Fibroblast of lung (primary cell): ENCODE measurements at regions not wholly inside any gene's neighbourhood (a gene's known extent, or its start where the extent isn't known, plus 50 kb on each side); places are given as distances from the start of the nearest gene placed in this dataset.
A peak's percentile ranks its signal among the peaks of the same experiment; 100 is the strongest.

ENCODE experiments used
- DNase-seq, 2 donors: peaks; one replicate each; pipeline versions ENCODE4 v3.0.0 to v3.0.0-alpha.2; 2010; ENCODE audit warnings: low read depth in 2 of 2
- H2AFZ ChIP-seq: 2 replicates; pipeline ENCODE4 v1.5.1; 2012; ENCODE audit warnings: low read length, control low read depth, inconsistent platforms
- H3K27ac ChIP-seq: 2 replicates; pipeline ENCODE4 v1.5.1; 2011; ENCODE audit warnings: low read length, control low read depth; ENCODE audit not compliant: insufficient read depth
- H3K27me3 ChIP-seq: 2 replicates; pipeline ENCODE4 v1.5.1; 2011; ENCODE audit warnings: mild to moderate bottlenecking, low read length; ENCODE audit not compliant: control insufficient read depth, insufficient read depth
- H3K36me3 ChIP-seq: 2 replicates; pipeline ENCODE4 v1.5.1; 2011; ENCODE audit warnings: low read length; ENCODE audit not compliant: control insufficient read depth, insufficient read depth
- H3K4me1 ChIP-seq: 2 replicates; pipeline ENCODE4 v1.5.1; 2011; ENCODE audit warnings: low read length; ENCODE audit not compliant: control insufficient read depth, insufficient read depth; ENCODE audit errors: extremely low read depth
- H3K4me2 ChIP-seq: 2 replicates; pipeline ENCODE4 v1.5.1; 2011; ENCODE audit warnings: low read length, control low read depth; ENCODE audit not compliant: insufficient read depth; ENCODE audit errors: extremely low read depth
- H3K4me3 ChIP-seq, 4 experiments: fragments of 200-600 bp in 1 of 4; sonication (generic) in 1 of 4; replicated peaks in 1 of 4; 2 replicates each; pipeline ENCODE4 v1.5.1; 2011 to 2016; ENCODE audit warnings: low read length in 4 of 4, low read depth in 3 of 4, mild to moderate bottlenecking in 3 of 4, control low read depth in 2 of 4, inconsistent platforms in 1 of 4, mixed read lengths in 1 of 4; ENCODE audit not compliant: insufficient read depth in 1 of 4; ENCODE audit errors: control extremely low read depth in 1 of 4
- H3K79me2 ChIP-seq: 2 replicates; pipeline ENCODE4 v1.5.1; 2012; ENCODE audit warnings: mild to moderate bottlenecking, low read length, inconsistent platforms; ENCODE audit not compliant: control insufficient read depth, insufficient read depth
- H3K9ac ChIP-seq: 2 replicates; pipeline ENCODE4 v1.5.1; 2011; ENCODE audit warnings: mild to moderate bottlenecking, low read length, control low read depth; ENCODE audit not compliant: insufficient read depth
- H3K9me3 ChIP-seq: 2 replicates; pipeline ENCODE4 v1.5.1; 2012; ENCODE audit warnings: low read depth, low read length; ENCODE audit not compliant: control insufficient read depth, insufficient read depth
- H4K20me1 ChIP-seq: 2 replicates; pipeline ENCODE4 v1.5.1; 2011; ENCODE audit warnings: low read length; ENCODE audit not compliant: control insufficient read depth, insufficient read depth; ENCODE audit errors: extremely low read depth
- EZH2 ChIP-seq: IDR thresholded peaks from 2 replicates; pipeline ENCODE4 v1.5.1; 2012; ENCODE audit warnings: low read length, control low read depth, mild to moderate bottlenecking; ENCODE audit errors: missing control alignments
- TF ChIP-seq, protein P1 (sequence below), 2 donors: IDR thresholded peaks in 1 of 2; conservative IDR thresholded peaks in 1 of 2; 1 replicate in 1 of 2; 2 replicates in 1 of 2; pipeline ENCODE4 v1.5.1; 2011 to 2012; ENCODE audit warnings: low read length in 2 of 2, control low read depth in 1 of 2, inconsistent platforms in 1 of 2, low read depth in 1 of 2, mild to moderate bottlenecking in 1 of 2

DNA sequence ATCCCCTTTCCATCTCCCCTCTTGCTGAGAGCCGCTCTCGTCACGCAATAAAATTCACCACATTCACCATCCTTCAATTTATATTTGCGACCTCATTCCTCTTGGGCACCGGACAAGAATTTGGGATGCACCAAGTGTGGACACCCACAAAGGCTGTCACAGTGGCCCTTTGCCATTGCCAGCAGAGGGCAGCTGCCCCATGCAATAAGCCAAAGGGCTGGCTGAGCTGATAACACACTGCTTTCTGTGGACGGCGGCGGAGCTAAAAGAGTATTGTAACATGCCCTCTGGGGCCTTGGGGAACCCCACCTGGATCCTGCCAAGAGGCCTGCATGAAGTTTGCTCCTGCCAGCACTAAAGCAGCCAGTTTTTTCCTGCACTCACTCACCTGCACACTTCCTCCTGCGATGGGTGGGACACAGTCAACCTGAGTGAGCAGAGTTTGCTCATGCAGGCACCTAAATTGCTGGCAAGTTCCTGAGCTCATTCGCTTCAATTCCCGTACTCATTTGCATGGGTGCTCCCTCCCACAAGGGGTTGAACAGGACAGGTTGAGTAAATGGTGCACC lies 792.3 kb upstream of the ADAMTS5 start:
- no peak overlapping the region for H2AFZ ChIP-seq
- no peaks in the 10 kb centered on the region for H3K27me3 ChIP-seq
- DNase-seq: no peak
- H3K79me2 ChIP-seq: no peaks in the 10 kb centered on the region
- no peak for TF ChIP-seq EZH2
- TF ChIP-seq, protein P1, sequence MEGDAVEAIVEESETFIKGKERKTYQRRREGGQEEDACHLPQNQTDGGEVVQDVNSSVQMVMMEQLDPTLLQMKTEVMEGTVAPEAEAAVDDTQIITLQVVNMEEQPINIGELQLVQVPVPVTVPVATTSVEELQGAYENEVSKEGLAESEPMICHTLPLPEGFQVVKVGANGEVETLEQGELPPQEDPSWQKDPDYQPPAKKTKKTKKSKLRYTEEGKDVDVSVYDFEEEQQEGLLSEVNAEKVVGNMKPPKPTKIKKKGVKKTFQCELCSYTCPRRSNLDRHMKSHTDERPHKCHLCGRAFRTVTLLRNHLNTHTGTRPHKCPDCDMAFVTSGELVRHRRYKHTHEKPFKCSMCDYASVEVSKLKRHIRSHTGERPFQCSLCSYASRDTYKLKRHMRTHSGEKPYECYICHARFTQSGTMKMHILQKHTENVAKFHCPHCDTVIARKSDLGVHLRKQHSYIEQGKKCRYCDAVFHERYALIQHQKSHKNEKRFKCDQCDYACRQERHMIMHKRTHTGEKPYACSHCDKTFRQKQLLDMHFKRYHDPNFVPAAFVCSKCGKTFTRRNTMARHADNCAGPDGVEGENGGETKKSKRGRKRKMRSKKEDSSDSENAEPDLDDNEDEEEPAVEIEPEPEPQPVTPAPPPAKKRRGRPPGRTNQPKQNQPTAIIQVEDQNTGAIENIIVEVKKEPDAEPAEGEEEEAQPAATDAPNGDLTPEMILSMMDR (conservative IDR thresholded peaks at IDR 0.05 in 1 of 2, IDR thresholded peaks at IDR 0.05 in 1 of 2; ENCODE audit: low read depth in 1 of 2, low read length in 2 of 2): peak in 1 of 2 donors; percentile 35
- no peak overlapping the region for H3K4me3 ChIP-seq
- H3K36me3 ChIP-seq: no peaks in the 10 kb centered on the region
- no peaks in the 10 kb centered on the region for H3K4me1 ChIP-seq
- no peak overlapping the region for H3K9ac ChIP-seq
- no peak overlapping the region for H3K4me2 ChIP-seq
- H3K27ac ChIP-seq: no peak overlapping the region
- H3K9me3 ChIP-seq: no peaks in the 10 kb centered on the region
- H4K20me1 ChIP-seq: no peaks in the 10 kb centered on the region

DNA sequence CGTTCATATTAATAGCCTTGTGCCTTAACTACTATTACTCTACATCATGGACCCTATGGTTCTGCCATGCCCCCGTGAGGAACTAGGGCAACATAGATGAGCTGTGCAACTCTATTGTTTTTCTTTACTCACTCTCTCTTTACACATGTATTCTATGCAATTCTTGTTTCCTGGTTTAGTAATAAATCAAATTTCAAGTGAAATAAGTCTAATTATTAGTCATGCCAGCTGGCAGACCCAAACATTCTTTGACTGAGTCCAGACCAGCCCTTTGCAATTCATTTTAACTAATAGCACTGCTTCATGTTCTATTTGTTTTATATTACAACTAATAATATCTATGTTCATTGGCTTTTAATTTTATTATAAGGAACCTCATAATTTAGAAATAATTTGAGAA lies 789.3 kb upstream of the ADAMTS5 start:
- TF ChIP-seq, protein P1 (conservative IDR thresholded peaks at IDR 0.05 in 1 of 2, IDR thresholded peaks at IDR 0.05 in 1 of 2; ENCODE audit: low read depth in 1 of 2, low read length in 2 of 2): no peak
- no peak for TF ChIP-seq EZH2
- Histone ChIP-seq H3K36me3 (no peaks in the 10 kb centered on the region), H3K9ac (no peak overlapping the region), H2AFZ (no peak overlapping the region), H3K79me2 (no peaks in the 10 kb centered on the region), H3K4me1 (no peaks in the 10 kb centered on the region), H3K27ac (no peak overlapping the region), H3K4me2 (no peak overlapping the region), H3K27me3 (no peaks in the 10 kb centered on the region), H3K4me3 (no peak overlapping the region), H4K20me1 (no peaks in the 10 kb centered on the region), H3K9me3 (no peaks in the 10 kb centered on the region)
- no peak for DNase-seq

DNA sequence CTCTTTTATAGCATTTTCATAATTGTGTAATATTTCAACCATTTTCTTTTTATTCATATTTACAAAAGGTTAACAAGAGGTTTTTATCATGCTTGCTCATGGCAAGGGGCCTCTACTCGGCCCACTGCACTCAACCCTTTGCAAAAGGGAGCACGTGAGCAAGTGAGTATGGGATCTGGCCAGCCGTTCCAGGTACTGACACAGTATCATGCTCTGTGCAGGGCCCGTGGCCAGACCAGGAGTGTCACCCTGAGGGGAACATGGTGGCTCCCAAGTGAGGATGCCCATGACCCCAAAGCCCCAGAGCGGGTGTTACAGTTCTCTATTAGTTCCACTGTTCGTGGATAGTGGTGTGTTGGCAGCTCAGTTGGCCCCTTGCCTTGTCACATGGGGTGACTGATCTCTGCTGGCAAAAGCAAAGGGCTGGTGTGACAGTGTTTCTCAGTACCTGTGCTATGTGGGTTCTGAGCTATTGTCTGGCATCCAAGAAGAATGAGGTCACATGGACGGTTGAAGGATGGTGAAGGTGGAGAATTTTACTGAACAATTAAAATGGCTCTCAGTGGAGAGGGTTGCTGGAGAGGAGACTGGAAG lies 777.2 kb upstream of the ADAMTS5 start:
- Histone ChIP-seq H2AFZ (no peak overlapping the region), H4K20me1 (no peaks in the 10 kb centered on the region), H3K4me2 (no peak overlapping the region), H3K27ac (no peak overlapping the region), H3K27me3 (no peaks in the 10 kb centered on the region), H3K4me1 (no peaks in the 10 kb centered on the region), H3K9me3 (no peaks in the 10 kb centered on the region), H3K4me3 (no peak overlapping the region), H3K9ac (no peak overlapping the region), H3K79me2 (no peaks in the 10 kb centered on the region), H3K36me3 (no peaks in the 10 kb centered on the region)
- DNase-seq: no peak
- no peak for TF ChIP-seq EZH2
- TF ChIP-seq, protein P1 (conservative IDR thresholded peaks at IDR 0.05 in 1 of 2, IDR thresholded peaks at IDR 0.05 in 1 of 2; ENCODE audit: low read depth in 1 of 2, low read length in 2 of 2): no peak
